ENCODE measurements at regions not wholly inside any gene's neighbourhood (a gene's known extent, or its start where the extent isn't known, plus 50 kb on each side); places are given as distances from the start of the nearest gene placed in this dataset.

- TF ChIP-seq POLR2AphosphoS5 (IDR thresholded peaks at IDR 0.05) (no peak), CTCF (IDR thresholded peaks at IDR 0.05) (no peak)
These were observed 424.3 kb upstream of the DMAC1 start for GRCh38 chr9:8223861-8224260.
